SKM-1 (cell line): ENCODE measurements at regions not wholly inside any gene's neighbourhood (a gene's known extent, or its start where the extent isn't known, plus 50 kb on each side); places are given as distances from the start of the nearest gene placed in this dataset.

Experiments
- DNase-seq: peaks from one replicate; lab custom pipeline; 2025; ENCODE audit not compliant: unreplicated experiment; lab: John Stamatoyannopoulos, UW

DNA sequence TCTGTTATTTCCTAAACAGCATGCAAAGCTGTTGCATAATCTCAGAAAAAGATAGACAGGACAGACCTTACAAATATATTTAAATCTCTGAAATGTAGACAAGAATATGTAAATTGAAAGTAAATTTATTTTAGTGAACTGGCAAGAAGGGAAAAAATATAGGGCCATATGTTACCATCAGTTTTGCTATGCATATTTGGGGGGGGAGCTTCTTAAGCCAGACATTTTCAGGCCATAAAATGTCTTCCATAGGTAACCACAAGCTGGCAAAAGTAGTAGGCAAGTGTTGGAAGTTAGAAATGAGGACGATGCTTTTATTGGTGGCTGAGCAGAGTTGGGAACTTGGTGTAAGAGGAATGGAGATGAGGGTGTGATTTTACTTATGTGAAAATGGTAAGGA lies 272.0 kb upstream of the CXXC4 start:
- no peak for DNase-seq

DNA sequence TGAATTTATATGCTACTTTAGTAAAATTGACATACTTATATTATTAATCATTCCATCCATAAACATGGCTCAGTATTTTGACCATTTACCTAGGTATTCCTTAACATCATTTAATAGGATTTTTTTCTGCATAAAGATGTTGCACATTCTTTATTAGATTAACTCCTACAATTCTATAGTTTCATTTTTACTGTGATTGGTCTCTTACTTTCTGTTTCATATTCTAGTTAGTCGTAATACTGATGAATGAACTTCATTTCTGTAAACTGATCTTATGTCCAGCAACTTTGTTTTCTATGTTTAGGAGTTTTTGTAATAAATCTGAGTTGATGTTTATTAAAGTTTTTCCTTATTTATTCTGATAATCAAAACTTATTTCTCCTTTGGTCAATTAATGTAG lies 278.2 kb upstream of the CXXC4 start:
- DNase-seq = no peak

DNA sequence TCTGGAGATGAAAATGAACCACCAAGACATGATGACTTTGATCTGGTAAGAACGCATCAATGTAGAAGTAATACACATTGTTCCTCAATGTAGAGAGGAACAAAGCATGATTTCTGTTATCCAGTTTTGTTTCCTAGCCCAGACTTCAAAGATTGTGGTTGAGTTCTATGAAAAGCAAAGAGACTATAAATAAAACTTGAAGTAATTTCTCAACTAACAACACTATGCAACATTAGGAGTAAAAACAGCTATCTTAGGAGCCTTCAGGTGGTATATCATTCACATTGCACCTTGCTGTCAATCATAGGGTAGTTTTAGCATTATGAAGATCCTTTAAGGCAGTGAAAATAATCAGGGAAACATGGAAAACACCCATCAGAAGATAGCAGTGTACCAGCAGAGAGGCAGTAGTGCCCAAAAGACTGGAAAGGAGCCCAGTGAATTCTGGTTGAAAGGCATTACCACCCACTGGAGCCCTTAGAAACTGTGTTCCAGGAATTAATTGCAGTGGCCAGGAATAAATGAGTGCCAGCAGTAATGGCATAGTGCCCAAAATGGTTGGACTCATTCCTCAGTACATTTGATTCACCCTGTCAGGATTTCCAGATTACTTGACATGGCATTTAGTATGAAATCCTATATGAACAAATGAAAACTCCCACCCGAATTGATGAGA lies 300.7 kb upstream of the CXXC4 start:
- DNase-seq = no peak

DNA sequence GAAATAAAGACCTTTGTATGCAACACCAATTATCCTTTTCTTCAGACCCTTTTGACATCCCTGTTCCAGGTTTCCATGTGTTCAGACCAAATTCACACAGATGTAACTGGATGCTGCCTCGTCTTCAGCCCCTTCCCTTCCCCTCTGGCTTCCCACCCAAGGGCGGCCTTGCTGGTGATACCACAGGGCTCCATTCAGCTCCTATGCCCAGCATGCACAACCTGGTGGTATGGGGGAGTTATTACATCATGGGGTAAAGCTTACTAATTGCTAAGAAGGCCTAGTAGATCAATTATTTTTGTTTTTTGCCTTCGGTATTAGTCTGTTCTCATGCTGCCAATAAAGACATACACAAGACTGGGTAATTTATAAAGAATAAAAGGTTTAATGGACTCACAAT lies 317.0 kb upstream of the CXXC4 start:
- DNase-seq = no peak

DNA sequence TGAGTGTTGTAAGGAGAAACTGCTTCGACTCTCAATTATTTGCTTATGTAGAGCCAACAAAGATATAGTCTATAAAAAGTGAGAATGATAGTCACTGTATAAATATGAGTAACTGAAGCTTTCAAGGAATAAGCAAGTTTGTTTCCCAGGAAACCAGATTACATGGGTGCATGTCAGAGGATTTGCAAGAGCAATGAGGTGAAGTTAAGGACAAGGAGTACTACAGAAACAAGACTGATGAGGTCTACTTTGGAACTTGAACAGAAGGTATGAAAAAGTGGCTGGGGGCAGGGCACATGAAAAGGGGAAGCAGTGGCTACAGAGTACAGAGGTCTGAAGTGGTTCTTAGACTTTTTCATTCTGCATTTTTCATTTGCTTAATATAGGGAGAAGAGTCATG lies 321.0 kb upstream of the CXXC4 start:
- DNase-seq = no peak

DNA sequence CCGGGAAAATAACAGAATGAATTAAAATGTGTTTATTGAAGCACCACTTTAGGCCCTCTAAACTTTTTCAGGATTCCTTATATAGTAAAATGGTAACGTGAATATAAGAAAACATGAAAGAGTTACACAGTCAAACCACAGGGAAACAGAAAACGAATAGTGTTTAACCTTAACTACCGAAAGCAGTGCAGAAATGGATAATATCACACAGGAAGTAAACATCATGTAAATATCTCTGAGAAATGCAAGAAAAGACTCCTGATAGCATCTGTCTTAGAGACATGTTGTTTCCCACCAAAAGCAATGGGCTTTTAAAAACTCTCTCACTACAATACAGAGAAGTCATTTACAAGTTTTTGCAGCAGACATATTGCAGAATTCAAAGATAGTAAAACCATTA lies 323.9 kb upstream of the CXXC4 start:
- DNase-seq = no peak

DNA sequence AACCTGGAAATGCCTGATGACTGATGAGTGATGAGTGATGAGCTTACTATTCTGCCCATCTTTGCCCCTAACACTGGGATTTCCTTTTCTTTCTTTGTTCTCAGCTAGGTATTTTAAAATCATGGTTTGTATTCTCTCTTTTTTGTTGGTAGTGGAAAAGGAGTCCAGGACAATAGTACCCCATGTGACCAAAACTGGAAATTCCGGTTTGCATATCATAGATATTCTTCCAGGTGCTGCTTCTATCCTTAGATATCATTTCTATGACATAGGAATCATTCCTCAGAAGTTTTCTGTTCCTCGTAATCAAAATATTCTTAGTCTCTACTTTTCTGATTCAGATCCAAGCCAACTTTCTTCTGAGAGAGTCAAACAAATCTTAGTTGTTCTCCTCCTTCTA lies 320.5 kb upstream of the TET2 start:
- DNase-seq = no peak

DNA sequence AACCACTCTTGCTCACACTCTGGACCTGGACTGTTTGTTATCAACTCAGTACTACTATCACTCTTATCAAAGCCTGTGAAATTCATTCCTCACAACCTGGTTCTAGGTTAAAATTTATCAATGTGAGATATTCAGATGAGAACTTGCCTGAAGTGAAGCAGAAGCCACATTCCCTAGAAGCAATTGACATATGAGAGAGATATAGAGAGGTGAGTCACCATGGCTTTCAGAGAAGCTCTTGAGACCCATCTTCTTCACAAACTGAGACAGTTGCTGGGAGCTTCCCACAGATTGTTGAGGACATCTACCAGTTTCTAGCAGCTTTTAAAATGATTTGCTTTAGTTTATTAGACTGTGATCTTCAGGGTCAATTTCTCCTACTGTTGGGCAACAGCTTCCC lies 316.9 kb upstream of the TET2 start:
- DNase-seq = no peak

DNA sequence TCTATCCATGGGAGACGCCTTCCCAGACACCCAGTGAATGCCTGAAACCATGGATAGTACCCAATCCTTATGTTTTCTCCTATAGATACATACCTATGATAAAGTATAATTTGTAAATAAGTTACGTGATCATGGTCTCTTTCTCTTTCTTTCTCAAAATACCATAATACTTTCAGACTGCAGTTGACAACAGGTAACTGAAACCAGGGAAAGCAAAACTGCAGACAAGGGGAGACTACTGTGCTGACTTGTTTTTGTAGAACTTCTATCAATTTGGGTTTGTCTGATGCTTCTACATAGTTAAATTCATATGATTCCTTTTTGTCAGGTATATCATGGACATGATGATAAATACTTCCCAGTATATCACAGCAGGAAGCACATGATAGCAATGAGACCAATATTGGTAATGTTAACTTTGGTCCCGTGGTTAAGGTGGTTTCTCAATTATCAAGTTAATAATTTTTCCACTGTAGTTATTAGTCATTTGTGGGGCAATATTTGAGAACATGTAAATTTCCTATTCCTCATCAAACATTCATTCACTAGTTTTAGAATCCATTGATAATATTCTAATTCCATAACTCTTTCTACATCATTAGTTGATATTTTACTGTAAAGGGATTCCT lies 298.0 kb upstream of the TET2 start:
- DNase-seq = no peak

DNA sequence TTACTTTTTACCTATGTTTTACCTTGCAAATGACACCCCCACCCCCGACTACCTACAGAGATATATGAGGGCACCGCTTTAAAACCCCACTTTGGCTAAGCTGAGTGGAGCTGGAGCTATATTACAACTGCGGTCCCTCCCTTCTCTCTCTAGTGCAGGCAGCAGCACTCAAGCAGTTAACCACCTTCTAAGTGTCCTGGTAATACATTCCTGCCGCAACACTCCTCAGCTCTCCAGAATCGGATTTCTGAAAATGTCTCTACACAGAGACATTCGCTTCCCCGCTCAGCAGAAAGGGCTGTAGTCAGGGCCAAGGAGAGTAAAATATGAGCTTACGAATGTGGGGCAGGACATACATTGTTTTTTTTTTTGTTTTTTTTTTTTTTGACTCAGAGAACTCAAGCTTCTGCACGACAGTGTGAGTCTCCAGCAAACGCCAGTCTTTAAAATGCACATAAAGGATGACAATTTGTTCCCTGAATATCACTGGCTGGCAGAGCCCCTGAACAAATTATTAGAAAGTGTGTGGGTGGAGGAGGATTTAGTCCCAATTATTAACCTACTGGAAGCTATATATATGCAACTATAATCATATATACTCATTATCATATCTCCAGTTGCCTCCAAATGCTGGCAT lies 287.0 kb upstream of the TET2 start:
- DNase-seq = no peak

DNA sequence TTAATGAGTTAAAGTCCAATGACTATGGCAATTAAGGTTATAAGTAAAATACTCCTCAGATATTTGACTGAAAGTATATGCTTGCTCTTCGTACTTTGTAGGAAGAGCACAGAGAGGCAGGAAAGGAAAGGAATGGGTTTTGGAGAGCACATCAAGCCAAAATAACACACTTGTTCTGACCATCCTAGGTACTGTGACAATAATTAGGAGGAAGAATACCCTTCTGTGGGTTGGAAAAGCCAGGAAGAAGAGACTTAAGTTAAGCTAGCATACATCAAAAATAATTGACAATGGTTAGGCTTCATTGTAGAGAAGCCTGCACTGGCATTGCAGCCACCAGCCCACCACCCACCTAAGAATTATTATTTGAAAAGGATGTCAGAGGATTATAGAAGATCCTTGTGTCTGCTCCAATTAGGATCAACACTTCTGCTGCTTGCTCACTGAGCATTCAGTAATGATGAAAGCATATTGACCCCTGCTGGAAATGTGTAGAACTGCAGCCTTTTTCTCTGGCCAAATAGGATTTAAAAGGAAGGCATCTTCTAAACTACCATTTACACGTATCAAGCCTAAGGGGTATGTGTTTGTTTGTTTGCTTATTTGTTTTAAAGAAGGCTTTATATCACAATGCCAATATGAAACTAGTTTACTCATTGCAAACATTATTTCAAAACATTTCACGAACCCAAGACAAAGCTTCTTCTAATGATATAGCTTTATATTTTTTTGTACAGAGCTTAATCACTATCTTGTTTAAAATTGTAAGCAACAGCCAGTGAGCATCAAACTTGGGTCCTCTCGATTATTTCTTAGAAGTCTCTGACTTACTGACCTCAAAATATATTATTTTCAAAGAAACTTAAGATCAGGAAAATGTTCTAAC lies 286.2 kb upstream of the TET2 start:
- peak; percentile 29 for DNase-seq

DNA sequence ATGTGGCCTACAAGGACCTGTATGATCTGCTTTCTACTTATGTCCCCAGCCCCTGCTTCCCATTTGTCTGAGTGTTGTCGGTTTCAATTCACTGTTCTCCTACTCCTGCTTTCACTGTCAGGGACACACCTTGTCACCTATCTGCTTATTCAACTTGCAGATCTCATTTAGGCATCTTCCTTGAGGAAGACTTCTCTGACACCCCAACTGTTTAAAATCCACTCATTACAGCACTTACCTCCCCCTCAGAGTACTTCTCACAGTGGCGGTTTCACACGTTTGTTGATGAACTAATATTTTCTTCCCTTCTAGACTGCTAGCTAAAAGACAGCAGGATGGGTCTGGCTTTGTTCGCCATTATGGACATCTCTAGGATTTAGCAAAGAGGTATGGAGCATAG lies 279.9 kb upstream of the TET2 start:
- no peak for DNase-seq

DNA sequence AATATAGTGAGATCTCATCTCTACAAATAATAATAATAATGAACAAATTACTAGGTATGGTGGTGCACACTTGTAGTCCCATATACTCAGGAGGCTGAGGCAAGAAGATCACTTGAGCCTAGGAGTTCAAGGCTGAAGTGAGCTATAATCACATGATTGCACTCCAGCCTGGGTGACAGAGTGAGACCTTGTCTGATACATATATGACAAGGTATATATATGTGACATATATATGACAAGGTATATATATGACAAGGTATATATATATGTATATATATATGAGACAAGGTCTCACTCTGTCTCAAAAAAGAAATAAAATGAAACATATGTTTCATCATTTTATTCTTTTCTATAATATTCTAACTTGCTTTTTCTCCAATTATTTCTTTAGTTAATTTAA lies 278.1 kb upstream of the TET2 start:
- no peak for DNase-seq

DNA sequence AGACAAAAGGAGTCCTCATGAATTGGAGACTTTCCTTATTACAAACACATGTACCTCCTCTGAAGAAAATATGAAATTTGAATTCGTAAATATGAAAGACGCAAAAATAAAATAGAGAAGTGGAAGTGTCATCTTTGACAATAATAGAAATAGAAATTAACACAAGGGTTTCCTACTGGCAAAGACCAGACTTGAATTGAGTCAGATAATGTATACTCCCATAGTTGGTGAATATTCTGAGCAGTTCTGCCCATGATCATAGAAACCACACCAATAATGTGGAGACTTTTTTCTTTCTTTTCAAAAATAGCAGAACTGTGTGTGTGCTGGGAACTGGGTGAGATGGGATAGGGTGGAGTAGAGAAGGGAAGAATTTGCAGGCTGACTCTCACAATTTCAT lies 277.7 kb upstream of the TET2 start:
- DNase-seq = no peak

DNA sequence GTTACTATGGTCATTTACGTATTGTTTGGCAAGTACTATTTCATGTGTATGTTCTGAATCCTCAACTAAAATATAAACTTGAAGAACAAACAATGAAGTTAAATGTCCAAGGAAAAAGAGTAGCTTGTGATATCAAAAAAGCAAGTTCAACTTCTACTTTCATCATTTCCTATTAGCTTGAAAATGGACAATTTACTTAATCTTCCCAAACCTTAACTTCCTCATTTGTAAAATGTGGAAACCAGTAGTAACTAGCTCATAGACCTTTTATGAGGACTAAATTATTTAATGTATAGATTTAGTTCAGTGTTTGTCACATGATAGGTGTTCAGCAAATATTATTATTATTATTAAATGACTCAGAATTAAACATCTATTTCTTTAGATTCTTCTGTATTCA lies 276.8 kb upstream of the TET2 start:
- peak; percentile 63 for DNase-seq

DNA sequence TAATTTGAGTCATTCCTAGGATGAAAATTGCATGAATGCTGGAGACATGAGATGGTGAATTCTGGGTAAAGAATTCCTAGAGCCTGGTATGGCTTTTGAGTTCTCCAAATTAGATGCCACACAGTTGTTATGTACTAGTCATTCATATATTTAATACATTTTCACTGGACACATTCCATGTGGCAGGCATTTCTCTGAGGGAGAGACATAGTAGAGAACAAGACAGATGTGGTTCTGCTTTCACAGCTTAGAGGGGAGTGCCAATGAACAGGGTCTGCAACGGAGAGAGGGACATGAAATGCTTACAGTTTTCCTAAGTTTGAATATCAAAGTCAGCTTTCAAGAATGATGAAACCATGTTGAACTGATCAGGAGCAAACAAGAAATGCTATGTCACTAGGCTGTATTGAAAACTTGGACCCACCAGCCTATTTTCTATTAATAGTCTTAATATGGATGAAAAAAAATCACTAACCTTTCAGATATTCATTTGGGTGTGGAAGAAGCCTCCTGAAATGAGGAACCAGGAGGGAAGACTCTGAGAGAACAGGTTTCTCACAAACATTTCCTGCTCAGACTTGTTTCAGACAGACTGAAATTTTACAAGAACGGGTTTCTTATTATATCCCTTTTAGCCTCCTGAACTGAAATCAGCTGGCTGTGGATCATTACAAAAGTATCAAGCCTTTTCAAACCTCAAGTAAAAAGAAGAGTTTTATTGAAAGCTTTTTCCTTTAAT lies 276.0 kb upstream of the TET2 start:
- DNase-seq = no peak

DNA sequence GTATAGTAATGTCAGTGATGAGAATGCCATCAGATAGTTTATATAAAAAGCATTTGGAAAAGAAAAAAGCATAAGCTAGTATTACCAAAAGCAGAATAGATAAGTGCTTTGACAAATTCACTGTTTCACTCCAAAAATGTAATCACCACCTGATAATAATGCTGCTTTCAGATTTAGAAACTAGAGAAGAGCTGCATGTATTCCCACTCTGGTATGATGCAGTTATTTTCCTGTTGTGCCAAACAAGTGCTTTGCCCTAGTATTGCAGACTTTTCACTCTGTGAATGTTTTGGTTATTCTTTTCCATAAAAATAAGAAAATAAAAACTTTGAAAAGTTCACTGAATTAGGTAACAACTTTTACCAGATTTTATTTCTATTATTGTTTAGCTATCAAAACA lies 267.7 kb upstream of the TET2 start:
- no peak for DNase-seq

DNA sequence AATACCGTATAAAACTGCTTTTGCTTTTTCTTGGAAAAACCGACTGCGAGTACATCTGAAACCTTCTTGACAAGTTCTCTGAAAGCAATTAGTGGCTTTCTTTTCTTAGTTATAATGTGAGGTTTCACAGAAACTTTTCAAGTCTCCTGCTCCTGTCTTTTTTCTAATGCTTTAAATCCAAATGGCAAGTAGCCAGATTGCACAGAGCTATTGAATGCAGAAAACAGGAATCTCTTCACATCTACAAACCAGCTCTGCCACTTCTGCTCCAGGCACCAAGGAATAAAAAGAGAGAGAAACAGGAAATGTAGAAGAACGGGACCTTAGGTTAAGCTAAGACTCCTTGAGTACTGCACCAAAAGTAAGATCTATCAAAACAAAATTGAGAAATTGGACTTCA lies 267.3 kb upstream of the TET2 start:
- DNase-seq = no peak

DNA sequence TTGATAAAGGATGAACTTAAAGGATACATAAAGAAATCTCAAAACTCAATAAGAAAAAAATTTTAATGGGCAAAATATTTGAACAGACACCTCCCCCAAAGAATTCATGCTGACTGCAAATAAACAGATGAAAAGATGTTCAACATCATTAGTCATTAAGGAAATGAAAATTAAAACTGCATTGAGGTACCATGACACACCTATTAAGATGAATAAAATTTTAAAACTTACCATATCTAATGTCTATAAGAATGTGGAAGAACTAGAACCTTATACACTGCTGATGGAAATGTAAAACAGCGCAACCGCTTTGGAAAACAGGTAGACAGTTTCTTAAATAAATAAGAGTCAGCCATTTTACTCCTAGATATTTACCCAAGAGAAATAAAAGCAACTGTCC lies 266.8 kb upstream of the TET2 start:
- DNase-seq = no peak

DNA sequence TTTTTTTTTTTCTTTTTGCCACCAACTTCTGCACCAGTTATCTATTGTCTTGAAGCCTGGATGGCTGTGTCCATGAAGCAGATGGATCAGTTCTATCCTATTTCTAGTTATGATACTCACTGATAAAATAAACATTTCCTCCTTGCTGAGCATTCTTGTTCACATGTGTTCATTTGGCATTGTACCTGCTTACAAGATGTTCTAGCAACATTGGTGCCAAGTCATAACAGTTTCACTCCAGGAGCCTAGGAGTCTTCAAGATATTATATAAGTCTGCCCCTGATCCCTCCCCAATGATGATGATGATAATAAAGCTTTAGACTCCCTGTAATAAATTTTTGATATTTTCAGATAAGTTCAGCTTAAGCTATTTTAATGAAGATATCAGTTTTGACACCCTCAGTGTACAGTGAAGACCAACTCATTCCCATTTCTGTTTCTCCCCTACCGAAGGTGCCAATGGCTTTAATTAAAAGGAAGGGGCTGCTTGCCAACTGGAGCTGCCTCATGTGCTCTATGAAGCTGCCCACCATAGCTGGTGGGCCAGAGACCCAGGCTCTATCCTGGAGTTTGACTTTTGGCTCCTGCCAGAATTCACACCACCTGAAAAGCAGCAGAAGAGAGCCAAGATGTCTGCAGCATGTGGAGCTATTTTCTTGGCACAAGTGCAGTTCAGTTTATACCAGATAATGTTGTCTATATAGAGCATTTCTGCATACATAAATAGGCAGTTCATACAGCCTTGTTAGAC lies 265.4 kb upstream of the TET2 start:
- DNase-seq = no peak
